Mesothelial cell of epicardium (in vitro differentiated cells): ENCODE measurements at regions not wholly inside any gene's neighbourhood (a gene's known extent, or its start where the extent isn't known, plus 50 kb on each side); places are given as distances from the start of the nearest gene placed in this dataset.
A peak's percentile ranks its signal among the peaks of the same experiment; 100 is the strongest.

Experiments
- DNase-seq, 2 experiments: peaks; one replicate each; pipeline ENCODE4 v3.0.0; 2021; ENCODE audit warnings: low spot score in 2 of 2; ENCODE audit not compliant: unreplicated experiment in 2 of 2
- H3K27ac Mint-ChIP-seq: 2 replicates; pipeline ENCODE4 v1.8.0; 2021; ENCODE audit warnings: mixed read lengths
- H3K27me3 Mint-ChIP-seq: 2 replicates; pipeline ENCODE4 v1.8.0; 2021; ENCODE audit warnings: low read depth, mixed read lengths
- H3K36me3 Mint-ChIP-seq: 2 replicates; pipeline ENCODE4 v1.8.0; 2021; ENCODE audit warnings: mixed read lengths
- H3K4me1 Mint-ChIP-seq: 2 replicates; pipeline ENCODE4 v1.8.0; 2021; ENCODE audit warnings: mixed read lengths
- H3K4me3 Mint-ChIP-seq: 2 replicates; pipeline ENCODE4 v1.8.0; 2021; ENCODE audit warnings: mild to moderate bottlenecking, moderate library complexity, mixed read lengths
- H3K9me3 Mint-ChIP-seq: 2 replicates; pipeline ENCODE4 v1.8.0; 2021; ENCODE audit warnings: mixed read lengths
- TF ChIP-seq, protein P1 (sequence below): fragments of 200-600 bp; sonication (generic); IDR thresholded peaks from one replicate; pipeline ENCODE4 v1.5.0; 2021; ENCODE audit warnings: antibody characterized with exemption; ENCODE audit not compliant: unreplicated experiment

DNA sequence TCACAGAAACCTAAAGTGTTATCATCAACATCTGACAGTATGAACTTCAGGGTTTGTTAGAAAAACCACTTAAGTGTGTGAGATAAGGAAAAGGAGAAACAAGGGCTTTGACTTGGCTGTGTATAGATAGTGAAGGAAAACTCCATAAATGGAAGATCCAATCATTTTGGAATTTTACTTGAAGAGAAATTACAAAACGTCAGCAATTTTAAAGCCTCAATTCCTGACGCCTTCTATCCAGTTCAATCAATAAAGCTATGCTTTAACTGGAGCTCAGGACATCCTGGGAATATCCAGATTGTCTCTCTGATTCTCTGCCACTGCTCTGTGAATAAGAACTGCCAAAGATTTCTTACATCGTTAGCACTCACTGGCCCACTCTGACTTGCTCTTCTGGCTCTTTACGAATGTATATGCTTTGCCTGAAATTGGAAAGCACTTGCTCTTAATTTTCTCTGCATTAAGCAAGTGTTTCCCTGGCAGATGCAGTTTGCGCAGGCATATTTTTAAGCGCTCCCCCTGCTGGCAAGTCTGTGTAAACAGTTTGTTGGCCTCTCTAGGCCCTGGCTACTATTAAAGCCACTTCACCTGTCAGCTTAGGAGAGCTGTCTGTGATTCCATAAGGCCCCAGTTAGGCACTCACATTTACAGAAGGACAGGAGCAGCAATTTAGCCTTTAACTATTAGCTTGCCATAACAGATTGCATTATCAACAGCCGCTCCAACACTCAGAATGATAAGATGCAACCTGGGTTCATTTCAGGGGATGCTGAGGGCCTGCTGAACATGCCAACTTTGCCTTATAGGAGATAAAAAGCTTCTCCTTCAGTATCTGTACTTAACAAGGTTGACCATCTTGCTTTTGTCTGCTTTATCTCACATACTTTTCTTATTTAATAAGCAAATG is 251.4 kb upstream of the DDX53 start:
- Mint-ChIP-seq H3K4me3 (no peak overlapping the region), H3K36me3 (no peaks in the 10 kb centered on the region), H3K27ac (no peak overlapping the region), H3K27me3 (no peaks in the 10 kb centered on the region), H3K9me3 (peaks cover 19% of the 10 kb centered on the region), H3K4me1 (peaks cover 8% of the 10 kb centered on the region)
- DNase-seq: peak in 1 of 2 experiments; percentile 50
- TF ChIP-seq, protein P1, sequence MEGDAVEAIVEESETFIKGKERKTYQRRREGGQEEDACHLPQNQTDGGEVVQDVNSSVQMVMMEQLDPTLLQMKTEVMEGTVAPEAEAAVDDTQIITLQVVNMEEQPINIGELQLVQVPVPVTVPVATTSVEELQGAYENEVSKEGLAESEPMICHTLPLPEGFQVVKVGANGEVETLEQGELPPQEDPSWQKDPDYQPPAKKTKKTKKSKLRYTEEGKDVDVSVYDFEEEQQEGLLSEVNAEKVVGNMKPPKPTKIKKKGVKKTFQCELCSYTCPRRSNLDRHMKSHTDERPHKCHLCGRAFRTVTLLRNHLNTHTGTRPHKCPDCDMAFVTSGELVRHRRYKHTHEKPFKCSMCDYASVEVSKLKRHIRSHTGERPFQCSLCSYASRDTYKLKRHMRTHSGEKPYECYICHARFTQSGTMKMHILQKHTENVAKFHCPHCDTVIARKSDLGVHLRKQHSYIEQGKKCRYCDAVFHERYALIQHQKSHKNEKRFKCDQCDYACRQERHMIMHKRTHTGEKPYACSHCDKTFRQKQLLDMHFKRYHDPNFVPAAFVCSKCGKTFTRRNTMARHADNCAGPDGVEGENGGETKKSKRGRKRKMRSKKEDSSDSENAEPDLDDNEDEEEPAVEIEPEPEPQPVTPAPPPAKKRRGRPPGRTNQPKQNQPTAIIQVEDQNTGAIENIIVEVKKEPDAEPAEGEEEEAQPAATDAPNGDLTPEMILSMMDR: peak; percentile 81

DNA sequence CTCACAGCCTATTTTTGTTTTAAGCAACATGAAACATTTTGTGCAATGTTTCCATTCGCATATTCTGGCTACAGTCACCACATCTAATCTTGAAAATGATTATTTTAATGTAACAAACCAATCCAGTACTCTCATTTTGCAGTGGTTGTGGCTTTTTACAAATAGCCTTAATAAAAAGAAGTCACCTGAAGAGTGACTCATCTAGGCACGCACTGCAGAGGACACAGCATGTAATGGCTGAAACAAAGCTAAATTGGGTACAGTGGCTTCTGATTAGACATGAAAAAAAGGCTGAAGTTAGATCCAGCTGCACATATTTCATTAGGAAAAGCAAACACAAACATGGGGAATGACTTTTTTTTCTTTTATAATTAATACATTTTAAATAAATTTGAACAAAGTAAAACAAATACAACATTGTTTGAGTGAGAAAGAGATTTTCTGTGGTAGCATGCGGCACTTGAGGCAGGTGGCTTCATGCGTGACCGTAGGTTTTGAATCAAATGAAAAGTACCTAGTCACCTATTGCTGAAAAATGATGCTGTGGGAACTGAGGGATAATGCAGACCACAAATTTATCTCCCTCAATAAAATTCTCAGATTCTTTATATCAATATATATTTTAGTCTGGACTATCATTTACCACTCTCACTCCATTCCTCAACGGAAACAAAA is 240.8 kb upstream of the DDX53 start:
- no peaks in the 10 kb centered on the region for H3K27me3 Mint-ChIP-seq
- TF ChIP-seq, protein P1: no peak
- H3K9me3 Mint-ChIP-seq: peaks cover 19% of the 10 kb centered on the region
- H3K4me1 Mint-ChIP-seq: no peaks in the 10 kb centered on the region
- H3K4me3 Mint-ChIP-seq: no peak overlapping the region
- no peaks in the 10 kb centered on the region for H3K36me3 Mint-ChIP-seq
- H3K27ac Mint-ChIP-seq: no peak overlapping the region
- DNase-seq: no peak

DNA sequence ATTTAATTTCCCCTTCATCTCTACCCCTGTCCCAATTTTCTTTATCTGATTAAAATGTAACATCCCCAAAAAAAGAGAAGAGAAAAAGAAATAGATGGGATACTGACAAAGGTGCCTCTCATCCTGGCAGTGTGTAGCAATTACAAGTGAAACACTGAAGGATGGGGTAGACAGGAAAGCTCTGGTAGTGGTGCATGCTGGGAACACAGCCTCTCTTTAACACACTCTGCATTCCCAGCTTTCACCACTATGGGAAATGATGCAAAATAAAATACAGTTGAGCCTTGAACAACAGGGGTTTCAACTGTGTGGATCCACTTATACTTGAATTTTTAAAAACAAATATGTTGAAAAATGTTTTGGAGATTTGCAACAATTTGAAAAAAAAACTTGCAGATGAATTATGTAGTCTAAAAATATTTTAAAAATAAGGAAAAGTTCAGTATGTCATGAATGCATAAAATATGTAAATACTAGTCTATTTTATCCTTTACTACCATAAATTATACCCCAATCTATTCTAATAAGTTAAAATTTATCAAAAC is 239.2 kb upstream of the DDX53 start:
- H3K4me1 Mint-ChIP-seq: no peaks in the 10 kb centered on the region
- no peaks in the 10 kb centered on the region for H3K27me3 Mint-ChIP-seq
- H3K36me3 Mint-ChIP-seq: no peaks in the 10 kb centered on the region
- H3K4me3 Mint-ChIP-seq: no peak overlapping the region
- peaks cover 24% of the 10 kb centered on the region for H3K9me3 Mint-ChIP-seq
- no peak overlapping the region for H3K27ac Mint-ChIP-seq
- no peak for DNase-seq
- TF ChIP-seq, protein P1: no peak

DNA sequence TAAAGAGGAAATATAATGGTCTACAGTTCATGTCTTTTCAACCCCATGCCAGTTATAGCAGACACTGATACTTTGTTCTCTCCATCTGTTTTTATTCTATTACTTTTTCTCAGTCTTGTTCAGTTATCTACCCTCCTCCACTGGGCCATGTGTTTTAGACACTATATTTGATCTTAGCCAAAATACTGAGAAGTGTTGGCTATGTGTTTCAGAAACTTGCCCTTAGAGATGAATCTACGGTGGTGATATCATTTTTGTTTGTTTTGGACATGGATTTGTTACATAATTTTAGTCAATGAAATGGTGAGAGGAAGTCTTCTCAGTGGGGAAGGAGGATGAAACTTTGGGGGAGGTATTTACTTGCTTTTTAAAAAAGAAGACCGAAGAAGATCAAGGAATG is 211.5 kb upstream of the DDX53 start:
- TF ChIP-seq, protein P1: no peak
- no peak overlapping the region for H3K27ac Mint-ChIP-seq
- peaks cover 33% of the 10 kb centered on the region for H3K9me3 Mint-ChIP-seq
- H3K36me3 Mint-ChIP-seq: peaks cover 4% of the 10 kb centered on the region
- H3K4me3 Mint-ChIP-seq: no peak overlapping the region
- H3K4me1 Mint-ChIP-seq: no peaks in the 10 kb centered on the region
- DNase-seq: no peak
- no peaks in the 10 kb centered on the region for H3K27me3 Mint-ChIP-seq

DNA sequence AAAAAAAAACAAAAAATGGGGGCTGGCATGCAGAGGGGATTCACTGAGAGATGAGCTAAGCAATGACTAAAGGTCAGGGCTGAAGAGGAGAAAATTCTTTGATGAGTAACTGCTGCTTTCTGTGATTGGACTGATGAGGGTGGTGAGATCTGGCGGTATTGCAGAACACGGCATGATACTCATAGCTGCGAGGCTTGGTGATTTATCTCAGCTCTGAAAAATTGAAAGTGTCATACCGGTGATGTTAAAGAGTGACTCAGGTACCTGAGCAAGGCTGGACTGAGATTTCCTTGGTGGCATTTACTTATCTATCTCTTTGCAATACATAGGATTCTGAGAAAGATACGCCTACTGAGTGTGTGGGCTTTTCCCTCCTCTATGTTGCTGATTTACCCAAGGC is 204.1 kb upstream of the DDX53 start:
- TF ChIP-seq, protein P1: no peak
- DNase-seq: no peak
- H3K9me3 Mint-ChIP-seq: peaks cover 39% of the 10 kb centered on the region
- H3K27me3 Mint-ChIP-seq: no peaks in the 10 kb centered on the region
- H3K4me3 Mint-ChIP-seq: no peak overlapping the region
- H3K27ac Mint-ChIP-seq: no peak overlapping the region
- H3K4me1 Mint-ChIP-seq: peaks cover 7% of the 10 kb centered on the region
- no peaks in the 10 kb centered on the region for H3K36me3 Mint-ChIP-seq
